ENCODE measurements at regions not wholly inside any gene's neighbourhood (a gene's known extent, or its start where the extent isn't known, plus 50 kb on each side); places are given as distances from the start of the nearest gene placed in this dataset.

DNA sequence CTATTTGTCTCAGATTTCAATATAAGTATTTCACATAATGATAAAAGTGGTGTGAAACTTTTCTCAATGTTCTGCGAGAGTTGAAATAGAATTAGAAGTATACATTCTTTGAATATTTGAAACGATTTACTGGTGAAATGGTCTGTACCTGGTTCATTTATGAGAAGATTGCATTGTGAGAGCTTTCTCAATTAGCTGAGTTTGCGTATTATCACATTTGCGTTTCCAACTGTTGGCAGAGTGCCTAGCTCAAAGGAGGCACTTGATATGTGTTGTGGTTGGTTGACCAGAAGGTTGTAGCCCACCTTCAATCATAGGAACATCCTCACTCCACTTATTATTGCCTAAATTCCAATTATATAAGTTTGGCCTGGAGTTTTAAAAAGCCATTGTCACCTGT lies 58.8 kb upstream of the EXOC2 start:
- TF ChIP-seq, protein P1, sequence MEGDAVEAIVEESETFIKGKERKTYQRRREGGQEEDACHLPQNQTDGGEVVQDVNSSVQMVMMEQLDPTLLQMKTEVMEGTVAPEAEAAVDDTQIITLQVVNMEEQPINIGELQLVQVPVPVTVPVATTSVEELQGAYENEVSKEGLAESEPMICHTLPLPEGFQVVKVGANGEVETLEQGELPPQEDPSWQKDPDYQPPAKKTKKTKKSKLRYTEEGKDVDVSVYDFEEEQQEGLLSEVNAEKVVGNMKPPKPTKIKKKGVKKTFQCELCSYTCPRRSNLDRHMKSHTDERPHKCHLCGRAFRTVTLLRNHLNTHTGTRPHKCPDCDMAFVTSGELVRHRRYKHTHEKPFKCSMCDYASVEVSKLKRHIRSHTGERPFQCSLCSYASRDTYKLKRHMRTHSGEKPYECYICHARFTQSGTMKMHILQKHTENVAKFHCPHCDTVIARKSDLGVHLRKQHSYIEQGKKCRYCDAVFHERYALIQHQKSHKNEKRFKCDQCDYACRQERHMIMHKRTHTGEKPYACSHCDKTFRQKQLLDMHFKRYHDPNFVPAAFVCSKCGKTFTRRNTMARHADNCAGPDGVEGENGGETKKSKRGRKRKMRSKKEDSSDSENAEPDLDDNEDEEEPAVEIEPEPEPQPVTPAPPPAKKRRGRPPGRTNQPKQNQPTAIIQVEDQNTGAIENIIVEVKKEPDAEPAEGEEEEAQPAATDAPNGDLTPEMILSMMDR (IDR thresholded peaks at IDR 0.05; ENCODE audit: insufficient read depth in 1 of 2, low read depth in 1 of 2, low read length in 1 of 2, severe bottlenecking in 1 of 2, unreplicated experiment in 1 of 2), result no peak
- no peaks in the 10 kb centered on the region for H3K36me3 Mint-ChIP-seq (ENCODE audit: insufficient read depth, unreplicated experiment)
- no peak overlapping the region for H3K27ac Mint-ChIP-seq (ENCODE audit: unreplicated experiment)
- H3K4me3 Mint-ChIP-seq (ENCODE audit: unreplicated experiment), result no peak overlapping the region
- POLR2A ChIA-PET, result no interaction called here
- no peaks in the 10 kb centered on the region for H3K36me3 ChIP-seq (ENCODE audit: control insufficient read depth, insufficient read depth, low read length)
- H3K4me1 Mint-ChIP-seq (ENCODE audit: low read depth, unreplicated experiment), result no peaks in the 10 kb centered on the region
- no peak for DNase-seq
- peaks cover 6% of the 10 kb centered on the region for H3K9me3 Mint-ChIP-seq (ENCODE audit: unreplicated experiment)
- no TSS peak for BruUV-seq (replicated peaks)
- intact Hi-C loops (cut with micrococcal nuclease; ENCODE audit: unreplicated experiment), result no loop called here
- H3K27me3 Mint-ChIP-seq (ENCODE audit: insufficient read depth, unreplicated experiment), result peaks cover 9% of the 10 kb centered on the region
- no peaks in the 10 kb centered on the region for H3K27me3 ChIP-seq (replicated peaks; ENCODE audit: control insufficient read depth, insufficient read depth, low read length)
- no peaks in the 10 kb centered on the region for H3K9me3 ChIP-seq
- H3K4me3 ChIP-seq (ENCODE audit: low read depth, low read length), result no peak overlapping the region
- CTCF ChIA-PET, result no interaction called here
- no peaks in the 10 kb centered on the region for H3K4me1 ChIP-seq

DNA sequence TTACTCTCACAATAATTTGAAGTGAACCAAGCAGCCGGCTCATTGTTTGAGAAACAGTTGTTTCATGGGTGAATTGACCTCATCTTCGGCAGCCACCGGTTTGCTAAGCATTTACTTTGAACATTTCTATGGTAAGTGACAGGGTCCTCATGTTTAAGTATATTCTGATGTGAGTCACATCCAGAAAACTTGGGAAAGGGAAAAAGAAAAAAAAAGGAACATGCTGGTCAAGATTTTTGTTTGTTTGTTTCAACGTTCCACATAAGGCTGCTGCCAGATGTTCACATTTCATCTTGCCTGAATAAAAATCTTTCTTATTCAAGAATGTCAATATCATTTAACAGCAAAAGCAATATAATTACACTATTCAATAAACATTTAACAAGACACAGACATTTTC lies 55.0 kb upstream of the EXOC2 start:
- H3K4me3 Mint-ChIP-seq (ENCODE audit: unreplicated experiment), result no peak overlapping the region
- CTCF ChIA-PET, result no interaction called here

DNA sequence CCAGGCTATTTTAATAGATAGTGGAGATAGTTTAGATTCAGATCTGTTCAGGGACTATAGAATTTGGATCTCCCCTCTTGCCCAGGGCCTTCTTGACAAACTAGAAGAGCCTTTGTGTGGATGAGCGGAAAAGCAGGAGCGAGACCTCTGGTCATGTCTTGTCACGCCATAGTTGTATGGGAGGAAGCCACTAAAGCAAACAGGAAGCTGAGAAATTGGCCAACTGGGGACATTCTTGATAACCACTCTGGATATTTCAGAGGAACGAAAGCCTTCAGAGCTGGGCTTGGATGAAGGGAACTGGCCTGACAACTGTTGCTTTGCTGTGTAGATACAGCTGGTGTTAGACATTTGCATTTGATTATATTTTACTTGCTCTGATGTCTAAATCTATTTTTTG lies 54.1 kb upstream of the EXOC2 start:
- no TSS peak for BruUV-seq (replicated peaks)
- no peak for DNase-seq
- intact Hi-C loops (cut with micrococcal nuclease; ENCODE audit: unreplicated experiment), result no loop called here
- Histone ChIP-seq H3K36me3 (ENCODE audit: control insufficient read depth, insufficient read depth, low read length) (no peaks in the 10 kb centered on the region), H3K4me1 (no peaks in the 10 kb centered on the region), H3K27me3 (replicated peaks; ENCODE audit: control insufficient read depth, insufficient read depth, low read length) (no peaks in the 10 kb centered on the region), H3K9me3 (no peaks in the 10 kb centered on the region), H3K4me3 (ENCODE audit: low read depth, low read length) (no peak overlapping the region)
- Mint-ChIP-seq H3K9me3 (ENCODE audit: unreplicated experiment) (no peaks in the 10 kb centered on the region), H3K27ac (ENCODE audit: unreplicated experiment) (no peak overlapping the region), H3K27me3 (ENCODE audit: insufficient read depth, unreplicated experiment) (peaks cover 8% of the 10 kb centered on the region), H3K4me1 (ENCODE audit: low read depth, unreplicated experiment) (no peaks in the 10 kb centered on the region), H3K4me3 (ENCODE audit: unreplicated experiment) (no peak overlapping the region), H3K36me3 (ENCODE audit: insufficient read depth, unreplicated experiment) (no peaks in the 10 kb centered on the region)
- POLR2A ChIA-PET, result no interaction called here
- TF ChIP-seq, protein P1 (IDR thresholded peaks at IDR 0.05; ENCODE audit: insufficient read depth in 1 of 2, low read depth in 1 of 2, low read length in 1 of 2, severe bottlenecking in 1 of 2, unreplicated experiment in 1 of 2), result no peak
- CTCF ChIA-PET, result no interaction called here

More for the DNA sequence above, 55.0 kb upstream of the EXOC2 start:
- Histone ChIP-seq H3K4me3 (ENCODE audit: low read depth, low read length) (no peak overlapping the region), H3K36me3 (ENCODE audit: control insufficient read depth, insufficient read depth, low read length) (no peaks in the 10 kb centered on the region), H3K27me3 (replicated peaks; ENCODE audit: control insufficient read depth, insufficient read depth, low read length) (no peaks in the 10 kb centered on the region), H3K9me3 (no peaks in the 10 kb centered on the region), H3K4me1 (no peaks in the 10 kb centered on the region)
- no peaks in the 10 kb centered on the region for H3K9me3 Mint-ChIP-seq (ENCODE audit: unreplicated experiment)
- BruUV-seq (replicated peaks), result no TSS peak
- DNase-seq, result no peak
- no peaks in the 10 kb centered on the region for H3K36me3 Mint-ChIP-seq (ENCODE audit: insufficient read depth, unreplicated experiment)
- intact Hi-C loops (cut with micrococcal nuclease; ENCODE audit: unreplicated experiment), result no loop called here
- no peak overlapping the region for H3K27ac Mint-ChIP-seq (ENCODE audit: unreplicated experiment)
- POLR2A ChIA-PET, result no interaction called here
- H3K27me3 Mint-ChIP-seq (ENCODE audit: insufficient read depth, unreplicated experiment), result peaks cover 9% of the 10 kb centered on the region
- TF ChIP-seq, protein P1 (IDR thresholded peaks at IDR 0.05; ENCODE audit: insufficient read depth in 1 of 2, low read depth in 1 of 2, low read length in 1 of 2, severe bottlenecking in 1 of 2, unreplicated experiment in 1 of 2), result no peak
- H3K4me1 Mint-ChIP-seq (ENCODE audit: low read depth, unreplicated experiment), result no peaks in the 10 kb centered on the region
